Keratinocyte (primary cell): ENCODE measurements at regions not wholly inside any gene's neighbourhood (a gene's known extent, or its start where the extent isn't known, plus 50 kb on each side); places are given as distances from the start of the nearest gene placed in this dataset.
A peak's percentile ranks its signal among the peaks of the same experiment; 100 is the strongest.

Experiments used
- DNase-seq: peaks from one replicate; pipeline ENCODE4 v3.0.0-alpha.2; 2011; ENCODE audit warnings: low read depth, missing footprints, low spot score
- FAIRE-seq: peaks from 2 replicates; lab custom pipeline; 2011; peaks lifted over from hg19 to GRCh38; lab: Jason Lieb, UNC
- H2AFZ ChIP-seq: 2 replicates; pipeline ENCODE4 v1.6.0; 2012; ENCODE audit warnings: low read length, control low read depth, inconsistent platforms; ENCODE audit not compliant: control insufficient read depth
- H3K27ac ChIP-seq: 2 replicates; pipeline ENCODE4 v1.5.1; 2011; ENCODE audit warnings: low read length; ENCODE audit not compliant: control insufficient read depth, insufficient read depth
- H3K27me3 ChIP-seq: 3 replicates; pipeline ENCODE4 v1.6.0; 2011; ENCODE audit warnings: low read length; ENCODE audit not compliant: control insufficient read depth, insufficient read depth; ENCODE audit errors: extremely low read depth
- H3K36me3 ChIP-seq, 2 experiments: 2 replicates in 1 of 2; 3 replicates in 1 of 2; pipeline ENCODE4 v1.5.1; 2011; ENCODE audit warnings: low read length in 2 of 2, mild to moderate bottlenecking in 1 of 2; ENCODE audit not compliant: control insufficient read depth in 2 of 2, insufficient read depth in 2 of 2; ENCODE audit errors: extremely low read depth in 1 of 2
- H3K4me1 ChIP-seq: 3 replicates; pipeline ENCODE4 v1.5.1; 2011; ENCODE audit warnings: low read length; ENCODE audit not compliant: control insufficient read depth, insufficient read depth; ENCODE audit errors: extremely low read depth
- H3K4me2 ChIP-seq: 3 replicates; pipeline ENCODE4 v1.6.0; 2011; ENCODE audit warnings: low read depth, low read length; ENCODE audit not compliant: control insufficient read depth, insufficient read depth; ENCODE audit errors: extremely low read depth
- H3K4me3 ChIP-seq, 3 experiments: fragments of 200-600 bp in 1 of 3; sonication (generic) in 1 of 3; 2 replicates in 2 of 3; 3 replicates in 1 of 3; pipeline ENCODE4 v1.5.1; 2011 to 2016; ENCODE audit warnings: low read length in 3 of 3, mild to moderate bottlenecking in 3 of 3, control low read depth in 2 of 3, inconsistent platforms in 1 of 3, low read depth in 1 of 3, mixed read lengths in 1 of 3, mixed run types in 1 of 3, moderate library complexity in 1 of 3; ENCODE audit not compliant: control insufficient read depth in 2 of 3, insufficient read depth in 2 of 3; ENCODE audit errors: extremely low read depth in 1 of 3
- H3K79me2 ChIP-seq: 2 replicates; pipeline ENCODE4 v1.6.0; 2012; ENCODE audit warnings: low read length; ENCODE audit not compliant: control insufficient read depth, insufficient read depth
- H3K9ac ChIP-seq: 3 replicates; pipeline ENCODE4 v1.6.0; 2011; ENCODE audit warnings: low read length; ENCODE audit not compliant: control insufficient read depth, insufficient read depth; ENCODE audit errors: extremely low read depth
- H3K9me1 ChIP-seq: 3 replicates; pipeline ENCODE4 v1.6.0; 2011; ENCODE audit warnings: low read length; ENCODE audit not compliant: control insufficient read depth, insufficient read depth; ENCODE audit errors: extremely low read depth
- H3K9me3 ChIP-seq: 2 replicates; pipeline ENCODE4 v1.5.1; 2012; ENCODE audit warnings: low read depth, low read length; ENCODE audit not compliant: control insufficient read depth
- H4K20me1 ChIP-seq: 3 replicates; pipeline ENCODE4 v1.6.0; 2011; ENCODE audit warnings: low read length; ENCODE audit not compliant: control insufficient read depth, insufficient read depth; ENCODE audit errors: extremely low read depth
- EZH2 ChIP-seq: IDR thresholded peaks from one replicate; pipeline ENCODE4 v1.6.1; 2012; ENCODE audit warnings: inconsistent platforms, mild to moderate bottlenecking, low read length, moderate library complexity
- dilution Hi-C: fragments of 300-500 bp; cut with MboI; formaldehyde crosslinking; loops from one replicate; pipeline ENCODE4 v1.7.0; 2020; ENCODE audit warnings: low sequenced_read_pairs; ENCODE audit not compliant: extremely low pct_ligation_motif_present
- TF ChIP-seq, protein P1 (sequence below), 3 experiments: IDR thresholded peaks in 1 of 3; conservative IDR thresholded peaks in 1 of 3; optimal IDR thresholded peaks in 1 of 3; 2 replicates in 2 of 3; 3 replicates in 1 of 3; pipeline versions ENCODE3 to v1.5.1; 2011; ENCODE audit warnings: low read length in 3 of 3, mild to moderate bottlenecking in 3 of 3, moderate library complexity in 2 of 3, control low read depth in 1 of 3, inconsistent platforms in 1 of 3; ENCODE audit not compliant: insufficient read depth in 2 of 3; ENCODE audit errors: extremely low read depth in 1 of 3

DNA sequence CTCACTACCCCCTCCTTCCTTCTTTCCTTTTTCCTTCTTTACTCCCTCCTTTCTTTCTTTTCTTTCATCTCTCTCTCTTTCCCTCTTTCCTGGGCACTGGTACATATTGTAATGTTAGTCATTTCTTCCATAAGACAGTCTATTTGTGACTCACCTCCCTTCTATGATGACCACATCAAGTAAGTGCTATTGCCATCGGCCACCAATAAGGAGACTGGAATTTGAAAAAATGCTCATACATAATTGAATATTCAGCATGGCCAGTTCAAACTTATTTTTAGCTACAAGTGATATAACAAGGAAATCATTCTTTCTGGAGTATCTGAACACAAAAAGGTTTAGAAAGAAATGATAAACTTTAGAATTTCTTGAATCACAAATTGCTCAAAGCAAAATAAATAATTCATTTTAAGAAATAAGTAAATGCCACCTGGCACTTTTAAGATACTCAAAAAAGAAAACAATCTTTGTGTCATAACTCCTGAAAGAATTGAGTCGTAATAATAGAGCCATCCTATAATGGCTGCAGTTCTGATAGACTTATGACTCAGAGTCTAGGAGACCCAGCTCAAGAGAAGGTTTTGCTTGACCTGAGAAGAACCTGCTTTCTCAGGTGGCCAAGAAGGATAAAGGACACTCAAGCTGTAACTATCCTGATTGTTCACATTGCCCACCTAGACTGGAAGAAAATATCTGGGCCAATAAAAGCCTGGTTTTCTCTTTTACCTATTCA is 51.6 kb upstream of the CCBE1 start:
- no peaks in the 10 kb centered on the region for H3K79me2 ChIP-seq
- DNase-seq (peak; percentile 46), FAIRE-seq (peak; percentile 56)
- dilution Hi-C loops = no loop called here
- no peaks in the 10 kb centered on the region for H3K27me3 ChIP-seq
- H3K4me2 ChIP-seq = peak overlapping the region; percentile 23
- H3K36me3 ChIP-seq = no peaks in the 10 kb centered on the region
- peak overlapping the region; percentile 3 for H3K27ac ChIP-seq
- no peak overlapping the region for H3K4me3 ChIP-seq
- H2AFZ ChIP-seq = no peak overlapping the region
- no peaks in the 10 kb centered on the region for H3K9me1 ChIP-seq
- TF ChIP-seq, protein P1, sequence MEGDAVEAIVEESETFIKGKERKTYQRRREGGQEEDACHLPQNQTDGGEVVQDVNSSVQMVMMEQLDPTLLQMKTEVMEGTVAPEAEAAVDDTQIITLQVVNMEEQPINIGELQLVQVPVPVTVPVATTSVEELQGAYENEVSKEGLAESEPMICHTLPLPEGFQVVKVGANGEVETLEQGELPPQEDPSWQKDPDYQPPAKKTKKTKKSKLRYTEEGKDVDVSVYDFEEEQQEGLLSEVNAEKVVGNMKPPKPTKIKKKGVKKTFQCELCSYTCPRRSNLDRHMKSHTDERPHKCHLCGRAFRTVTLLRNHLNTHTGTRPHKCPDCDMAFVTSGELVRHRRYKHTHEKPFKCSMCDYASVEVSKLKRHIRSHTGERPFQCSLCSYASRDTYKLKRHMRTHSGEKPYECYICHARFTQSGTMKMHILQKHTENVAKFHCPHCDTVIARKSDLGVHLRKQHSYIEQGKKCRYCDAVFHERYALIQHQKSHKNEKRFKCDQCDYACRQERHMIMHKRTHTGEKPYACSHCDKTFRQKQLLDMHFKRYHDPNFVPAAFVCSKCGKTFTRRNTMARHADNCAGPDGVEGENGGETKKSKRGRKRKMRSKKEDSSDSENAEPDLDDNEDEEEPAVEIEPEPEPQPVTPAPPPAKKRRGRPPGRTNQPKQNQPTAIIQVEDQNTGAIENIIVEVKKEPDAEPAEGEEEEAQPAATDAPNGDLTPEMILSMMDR (optimal IDR thresholded peaks at IDR 0.05 in 1 of 3, IDR thresholded peaks at IDR 0.05 in 1 of 3, conservative IDR thresholded peaks at IDR 0.05 in 1 of 3; ENCODE audit: extremely low read depth in 1 of 3, insufficient read depth in 2 of 3, low read length in 3 of 3) = no peak
- TF ChIP-seq EZH2 = no peak
- H3K9me3 ChIP-seq = no peaks in the 10 kb centered on the region
- no peaks in the 10 kb centered on the region for H4K20me1 ChIP-seq
- H3K4me1 ChIP-seq = peaks cover 19% of the 10 kb centered on the region
- H3K9ac ChIP-seq = no peak overlapping the region
